HepG2 (cell line): ENCODE measurements at regions not wholly inside any gene's neighbourhood (a gene's known extent, or its start where the extent isn't known, plus 50 kb on each side); places are given as distances from the start of the nearest gene placed in this dataset.

ENCODE experiments used
- ETV6 ChIP-seq: sonication (generic); formaldehyde crosslinking; conservative IDR thresholded peaks from 2 replicates; pipeline ENCODE4 v1.4.0; 2020; ENCODE audit warnings: missing genetic modification reagents
- PPARG ChIP-seq: conservative IDR thresholded peaks from 2 replicates; pipeline ENCODE4 v1.6.1; 2016; ENCODE audit warnings: missing biosample characterization, missing genetic modification reagents
- SP4 ChIP-seq: sonication (generic); formaldehyde crosslinking; IDR thresholded peaks from 2 replicates; pipeline ENCODE4 v1.8.1; 2023; ENCODE audit warnings: mild to moderate bottlenecking, missing genetic modification reagents
- ZNF672 ChIP-seq: sonication (generic); formaldehyde crosslinking; IDR thresholded peaks from 2 replicates; pipeline ENCODE4 v1.8.1; 2022; ENCODE audit warnings: missing genetic modification reagents
- TF ChIP-seq, protein P1 (sequence below): sonication (generic); formaldehyde crosslinking; IDR thresholded peaks from 2 replicates; pipeline ENCODE4 v1.5.0; 2020; ENCODE audit warnings: mild to moderate bottlenecking, missing genetic modification reagents, borderline replicate concordance
- TF ChIP-seq, protein P2 (sequence below): sonication (generic); formaldehyde crosslinking; IDR thresholded peaks from 2 replicates; pipeline ENCODE4 v1.5.0; 2020; ENCODE audit warnings: mild to moderate bottlenecking, missing genetic modification reagents
- TF ChIP-seq, protein P3 (sequence below): sonication (generic); formaldehyde crosslinking; IDR thresholded peaks from 2 replicates; pipeline ENCODE4 v1.5.0; 2020; ENCODE audit warnings: missing genetic modification reagents

DNA sequence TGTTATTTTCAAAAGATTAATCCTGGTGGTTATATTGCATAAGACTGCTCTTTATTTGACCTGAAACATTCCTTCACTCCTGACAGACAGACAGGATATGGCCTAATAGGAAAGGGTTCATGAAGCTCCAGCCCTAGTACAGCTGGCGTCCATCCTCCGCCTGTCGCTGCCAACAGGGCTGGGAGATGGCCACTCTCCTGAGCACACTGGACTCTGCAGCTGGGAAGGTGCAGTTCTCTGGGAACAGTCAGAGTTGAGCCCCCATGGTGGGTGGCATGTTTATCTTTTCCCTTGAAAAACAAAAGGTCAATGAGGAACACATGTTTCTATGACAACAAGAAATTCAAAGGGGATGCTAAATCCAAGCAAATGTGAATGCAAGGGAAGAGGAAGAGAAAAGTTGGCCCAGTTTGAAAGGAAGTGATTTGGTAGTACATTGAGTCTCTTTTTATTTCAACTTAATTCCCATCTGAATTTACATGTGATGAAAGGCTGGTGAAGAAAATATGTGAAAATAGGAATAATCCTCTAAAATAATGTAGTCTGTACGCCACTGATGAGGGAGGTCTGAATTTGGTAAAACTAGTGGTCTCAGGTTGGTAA is 89.9 kb upstream of the DCN start (continued):
- TF ChIP-seq, protein P1, sequence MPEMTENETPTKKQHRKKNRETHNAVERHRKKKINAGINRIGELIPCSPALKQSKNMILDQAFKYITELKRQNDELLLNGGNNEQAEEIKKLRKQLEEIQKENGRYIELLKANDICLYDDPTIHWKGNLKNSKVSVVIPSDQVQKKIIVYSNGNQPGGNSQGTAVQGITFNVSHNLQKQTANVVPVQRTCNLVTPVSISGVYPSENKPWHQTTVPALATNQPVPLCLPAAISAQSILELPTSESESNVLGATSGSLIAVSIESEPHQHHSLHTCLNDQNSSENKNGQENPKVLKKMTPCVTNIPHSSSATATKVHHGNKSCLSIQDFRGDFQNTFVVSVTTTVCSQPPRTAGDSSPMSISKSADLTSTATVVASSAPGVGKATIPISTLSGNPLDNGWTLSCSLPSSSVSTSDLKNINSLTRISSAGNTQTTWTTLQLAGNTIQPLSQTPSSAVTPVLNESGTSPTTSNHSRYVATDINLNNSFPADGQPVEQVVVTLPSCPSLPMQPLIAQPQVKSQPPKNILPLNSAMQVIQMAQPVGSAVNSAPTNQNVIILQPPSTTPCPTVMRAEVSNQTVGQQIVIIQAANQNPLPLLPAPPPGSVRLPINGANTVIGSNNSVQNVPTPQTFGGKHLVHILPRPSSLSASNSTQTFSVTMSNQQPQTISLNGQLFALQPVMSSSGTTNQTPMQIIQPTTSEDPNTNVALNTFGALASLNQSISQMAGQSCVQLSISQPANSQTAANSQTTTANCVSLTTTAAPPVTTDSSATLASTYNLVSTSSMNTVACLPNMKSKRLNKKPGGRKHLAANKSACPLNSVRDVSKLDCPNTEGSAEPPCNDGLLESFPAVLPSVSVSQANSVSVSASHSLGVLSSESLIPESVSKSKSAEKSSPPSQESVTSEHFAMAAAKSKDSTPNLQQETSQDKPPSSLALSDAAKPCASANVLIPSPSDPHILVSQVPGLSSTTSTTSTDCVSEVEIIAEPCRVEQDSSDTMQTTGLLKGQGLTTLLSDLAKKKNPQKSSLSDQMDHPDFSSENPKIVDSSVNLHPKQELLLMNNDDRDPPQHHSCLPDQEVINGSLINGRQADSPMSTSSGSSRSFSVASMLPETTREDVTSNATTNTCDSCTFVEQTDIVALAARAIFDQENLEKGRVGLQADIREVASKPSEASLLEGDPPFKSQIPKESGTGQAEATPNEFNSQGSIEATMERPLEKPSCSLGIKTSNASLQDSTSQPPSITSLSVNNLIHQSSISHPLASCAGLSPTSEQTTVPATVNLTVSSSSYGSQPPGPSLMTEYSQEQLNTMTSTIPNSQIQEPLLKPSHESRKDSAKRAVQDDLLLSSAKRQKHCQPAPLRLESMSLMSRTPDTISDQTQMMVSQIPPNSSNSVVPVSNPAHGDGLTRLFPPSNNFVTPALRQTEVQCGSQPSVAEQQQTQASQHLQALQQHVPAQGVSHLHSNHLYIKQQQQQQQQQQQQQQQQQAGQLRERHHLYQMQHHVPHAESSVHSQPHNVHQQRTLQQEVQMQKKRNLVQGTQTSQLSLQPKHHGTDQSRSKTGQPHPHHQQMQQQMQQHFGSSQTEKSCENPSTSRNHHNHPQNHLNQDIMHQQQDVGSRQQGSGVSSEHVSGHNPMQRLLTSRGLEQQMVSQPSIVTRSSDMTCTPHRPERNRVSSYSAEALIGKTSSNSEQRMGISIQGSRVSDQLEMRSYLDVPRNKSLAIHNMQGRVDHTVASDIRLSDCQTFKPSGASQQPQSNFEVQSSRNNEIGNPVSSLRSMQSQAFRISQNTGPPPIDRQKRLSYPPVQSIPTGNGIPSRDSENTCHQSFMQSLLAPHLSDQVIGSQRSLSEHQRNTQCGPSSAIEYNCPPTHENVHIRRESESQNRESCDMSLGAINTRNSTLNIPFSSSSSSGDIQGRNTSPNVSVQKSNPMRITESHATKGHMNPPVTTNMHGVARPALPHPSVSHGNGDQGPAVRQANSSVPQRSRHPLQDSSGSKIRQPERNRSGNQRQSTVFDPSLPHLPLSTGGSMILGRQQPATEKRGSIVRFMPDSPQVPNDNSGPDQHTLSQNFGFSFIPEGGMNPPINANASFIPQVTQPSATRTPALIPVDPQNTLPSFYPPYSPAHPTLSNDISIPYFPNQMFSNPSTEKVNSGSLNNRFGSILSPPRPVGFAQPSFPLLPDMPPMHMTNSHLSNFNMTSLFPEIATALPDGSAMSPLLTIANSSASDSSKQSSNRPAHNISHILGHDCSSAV (CRISPR knock-in tag) = no peak
- TF ChIP-seq, protein P2, sequence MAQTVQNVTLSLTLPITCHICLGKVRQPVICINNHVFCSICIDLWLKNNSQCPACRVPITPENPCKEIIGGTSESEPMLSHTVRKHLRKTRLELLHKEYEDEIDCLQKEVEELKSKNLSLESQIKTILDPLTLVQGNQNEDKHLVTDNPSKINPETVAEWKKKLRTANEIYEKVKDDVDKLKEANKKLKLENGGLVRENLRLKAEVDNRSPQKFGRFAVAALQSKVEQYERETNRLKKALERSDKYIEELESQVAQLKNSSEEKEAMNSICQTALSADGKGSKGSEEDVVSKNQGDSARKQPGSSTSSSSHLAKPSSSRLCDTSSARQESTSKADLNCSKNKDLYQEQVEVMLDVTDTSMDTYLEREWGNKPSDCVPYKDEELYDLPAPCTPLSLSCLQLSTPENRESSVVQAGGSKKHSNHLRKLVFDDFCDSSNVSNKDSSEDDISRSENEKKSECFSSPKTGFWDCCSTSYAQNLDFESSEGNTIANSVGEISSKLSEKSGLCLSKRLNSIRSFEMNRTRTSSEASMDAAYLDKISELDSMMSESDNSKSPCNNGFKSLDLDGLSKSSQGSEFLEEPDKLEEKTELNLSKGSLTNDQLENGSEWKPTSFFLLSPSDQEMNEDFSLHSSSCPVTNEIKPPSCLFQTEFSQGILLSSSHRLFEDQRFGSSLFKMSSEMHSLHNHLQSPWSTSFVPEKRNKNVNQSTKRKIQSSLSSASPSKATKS (CRISPR knock-in tag) = no peak
- TF ChIP-seq ETV6 (CRISPR knock-in tag) = no peak
- TF ChIP-seq SP4 (CRISPR knock-in tag) = no peak
- TF ChIP-seq, protein P3, sequence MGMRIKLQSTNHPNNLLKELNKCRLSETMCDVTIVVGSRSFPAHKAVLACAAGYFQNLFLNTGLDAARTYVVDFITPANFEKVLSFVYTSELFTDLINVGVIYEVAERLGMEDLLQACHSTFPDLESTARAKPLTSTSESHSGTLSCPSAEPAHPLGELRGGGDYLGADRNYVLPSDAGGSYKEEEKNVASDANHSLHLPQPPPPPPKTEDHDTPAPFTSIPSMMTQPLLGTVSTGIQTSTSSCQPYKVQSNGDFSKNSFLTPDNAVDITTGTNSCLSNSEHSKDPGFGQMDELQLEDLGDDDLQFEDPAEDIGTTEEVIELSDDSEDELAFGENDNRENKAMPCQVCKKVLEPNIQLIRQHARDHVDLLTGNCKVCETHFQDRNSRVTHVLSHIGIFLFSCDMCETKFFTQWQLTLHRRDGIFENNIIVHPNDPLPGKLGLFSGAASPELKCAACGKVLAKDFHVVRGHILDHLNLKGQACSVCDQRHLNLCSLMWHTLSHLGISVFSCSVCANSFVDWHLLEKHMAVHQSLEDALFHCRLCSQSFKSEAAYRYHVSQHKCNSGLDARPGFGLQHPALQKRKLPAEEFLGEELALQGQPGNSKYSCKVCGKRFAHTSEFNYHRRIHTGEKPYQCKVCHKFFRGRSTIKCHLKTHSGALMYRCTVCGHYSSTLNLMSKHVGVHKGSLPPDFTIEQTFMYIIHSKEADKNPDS = no peak
- no peak for TF ChIP-seq ZNF672 (CRISPR knock-in tag)
- TF ChIP-seq PPARG (CRISPR knock-in tag) = no peak
